KMS-11 (cell line): ENCODE measurements at regions not wholly inside any gene's neighbourhood (a gene's known extent, or its start where the extent isn't known, plus 50 kb on each side); places are given as distances from the start of the nearest gene placed in this dataset.

ENCODE experiments used
- H2AFZ ChIP-seq: fragments of 200-600 bp; sonication (generic); 2 replicates; pipeline ENCODE4 v1.6.1; 2016; ENCODE audit warnings: antibody characterized with exemption, mixed run types, low read depth
- H3K27ac ChIP-seq: fragments of 200-600 bp; sonication (generic); 2 replicates; pipeline ENCODE4 v1.6.1; 2016; ENCODE audit warnings: mild to moderate bottlenecking, mixed run types
- H3K27me3 ChIP-seq: fragments of 200-600 bp; sonication (generic); 2 replicates; pipeline ENCODE4 v1.6.1; 2017; ENCODE audit warnings: mild to moderate bottlenecking, low read depth, mixed run types, moderate library complexity; ENCODE audit not compliant: insufficient read depth
- H3K36me3 ChIP-seq: fragments of 200-600 bp; sonication (generic); 2 replicates; pipeline ENCODE4 v1.6.1; 2017; ENCODE audit warnings: mild to moderate bottlenecking, mixed run types; ENCODE audit not compliant: insufficient read depth
- H3K4me1 ChIP-seq: fragments of 200-600 bp; sonication (generic); 2 replicates; pipeline ENCODE4 v1.6.1; 2016; ENCODE audit warnings: mild to moderate bottlenecking, low read depth, mixed run types; ENCODE audit not compliant: poor library complexity, severe bottlenecking
- H3K4me2 ChIP-seq: fragments of 200-600 bp; sonication (generic); 2 replicates; pipeline ENCODE4 v1.7.0; 2016; ENCODE audit warnings: mild to moderate bottlenecking, mixed run types
- H3K4me3 ChIP-seq: fragments of 200-600 bp; sonication (generic); IDR thresholded peaks from 2 replicates; pipeline ENCODE4 v1.6.1; 2017; ENCODE audit warnings: low read depth, low read length, mixed read lengths; ENCODE audit not compliant: insufficient read depth
- H3K79me2 ChIP-seq: fragments of 200-600 bp; sonication (generic); 2 replicates; pipeline ENCODE4 v1.6.1; 2016; ENCODE audit warnings: low read depth, mixed run types; ENCODE audit not compliant: insufficient read depth
- H3K9ac ChIP-seq: fragments of 200-600 bp; sonication (generic); 2 replicates; pipeline ENCODE4 v1.6.1; 2016; ENCODE audit warnings: mild to moderate bottlenecking, mixed run types
- H4K20me1 ChIP-seq: fragments of 200-600 bp; sonication (generic); 2 replicates; pipeline ENCODE4 v1.6.1; 2016; ENCODE audit warnings: mild to moderate bottlenecking, mixed run types; ENCODE audit not compliant: insufficient read depth
- TF ChIP-seq, protein P1 (sequence below): fragments of 200-600 bp; sonication (generic); conservative IDR thresholded peaks from 2 replicates; pipeline ENCODE4 v1.6.1; 2017; ENCODE audit warnings: low read depth, mild to moderate bottlenecking, antibody characterized with exemption, low read length, moderate library complexity, mixed read lengths

DNA sequence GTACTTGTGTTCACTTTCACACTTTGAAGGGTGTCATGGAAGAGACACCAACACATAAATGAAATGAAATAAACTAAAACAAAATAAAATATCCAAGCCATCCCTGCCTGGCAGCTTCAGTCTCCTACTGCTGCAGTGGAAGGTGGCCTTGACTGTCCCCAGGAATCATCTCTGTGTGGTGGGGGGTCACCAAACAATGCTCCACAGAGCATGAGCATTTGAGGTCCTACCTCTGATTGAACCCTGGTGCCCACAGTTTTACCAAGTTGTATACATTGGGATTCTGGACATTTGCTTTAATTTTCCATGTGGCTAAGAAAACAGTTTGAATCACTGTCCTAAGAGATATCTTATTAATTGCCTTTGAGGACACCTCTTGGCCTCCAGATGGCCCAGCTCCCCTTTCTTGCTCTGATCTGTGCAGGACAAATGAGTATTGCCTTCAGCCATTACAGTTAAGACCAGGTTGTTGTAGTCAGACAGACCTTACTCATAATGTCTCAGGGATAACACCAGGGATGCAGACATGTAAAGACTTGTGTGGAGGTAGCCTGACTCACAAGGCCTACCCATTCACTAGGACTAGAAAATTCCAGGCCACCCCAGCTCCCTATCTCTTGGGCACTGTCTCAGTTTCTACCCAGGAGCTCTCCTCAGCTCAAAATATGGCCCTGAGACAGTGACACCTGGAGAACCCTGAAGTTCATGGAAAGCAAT lies 195.0 kb downstream of the MYCN start:
- Histone ChIP-seq H3K79me2 (no peaks in the 10 kb centered on the region), H3K9ac (no peak overlapping the region), H3K36me3 (no peaks in the 10 kb centered on the region), H3K27me3 (no peaks in the 10 kb centered on the region), H3K4me3 (no peak overlapping the region), H4K20me1 (no peaks in the 10 kb centered on the region), H3K4me2 (no peak overlapping the region), H3K27ac (no peak overlapping the region), H3K4me1 (peaks cover 6% of the 10 kb centered on the region), H2AFZ (no peak overlapping the region)
- TF ChIP-seq, protein P1, sequence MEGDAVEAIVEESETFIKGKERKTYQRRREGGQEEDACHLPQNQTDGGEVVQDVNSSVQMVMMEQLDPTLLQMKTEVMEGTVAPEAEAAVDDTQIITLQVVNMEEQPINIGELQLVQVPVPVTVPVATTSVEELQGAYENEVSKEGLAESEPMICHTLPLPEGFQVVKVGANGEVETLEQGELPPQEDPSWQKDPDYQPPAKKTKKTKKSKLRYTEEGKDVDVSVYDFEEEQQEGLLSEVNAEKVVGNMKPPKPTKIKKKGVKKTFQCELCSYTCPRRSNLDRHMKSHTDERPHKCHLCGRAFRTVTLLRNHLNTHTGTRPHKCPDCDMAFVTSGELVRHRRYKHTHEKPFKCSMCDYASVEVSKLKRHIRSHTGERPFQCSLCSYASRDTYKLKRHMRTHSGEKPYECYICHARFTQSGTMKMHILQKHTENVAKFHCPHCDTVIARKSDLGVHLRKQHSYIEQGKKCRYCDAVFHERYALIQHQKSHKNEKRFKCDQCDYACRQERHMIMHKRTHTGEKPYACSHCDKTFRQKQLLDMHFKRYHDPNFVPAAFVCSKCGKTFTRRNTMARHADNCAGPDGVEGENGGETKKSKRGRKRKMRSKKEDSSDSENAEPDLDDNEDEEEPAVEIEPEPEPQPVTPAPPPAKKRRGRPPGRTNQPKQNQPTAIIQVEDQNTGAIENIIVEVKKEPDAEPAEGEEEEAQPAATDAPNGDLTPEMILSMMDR = no peak

DNA sequence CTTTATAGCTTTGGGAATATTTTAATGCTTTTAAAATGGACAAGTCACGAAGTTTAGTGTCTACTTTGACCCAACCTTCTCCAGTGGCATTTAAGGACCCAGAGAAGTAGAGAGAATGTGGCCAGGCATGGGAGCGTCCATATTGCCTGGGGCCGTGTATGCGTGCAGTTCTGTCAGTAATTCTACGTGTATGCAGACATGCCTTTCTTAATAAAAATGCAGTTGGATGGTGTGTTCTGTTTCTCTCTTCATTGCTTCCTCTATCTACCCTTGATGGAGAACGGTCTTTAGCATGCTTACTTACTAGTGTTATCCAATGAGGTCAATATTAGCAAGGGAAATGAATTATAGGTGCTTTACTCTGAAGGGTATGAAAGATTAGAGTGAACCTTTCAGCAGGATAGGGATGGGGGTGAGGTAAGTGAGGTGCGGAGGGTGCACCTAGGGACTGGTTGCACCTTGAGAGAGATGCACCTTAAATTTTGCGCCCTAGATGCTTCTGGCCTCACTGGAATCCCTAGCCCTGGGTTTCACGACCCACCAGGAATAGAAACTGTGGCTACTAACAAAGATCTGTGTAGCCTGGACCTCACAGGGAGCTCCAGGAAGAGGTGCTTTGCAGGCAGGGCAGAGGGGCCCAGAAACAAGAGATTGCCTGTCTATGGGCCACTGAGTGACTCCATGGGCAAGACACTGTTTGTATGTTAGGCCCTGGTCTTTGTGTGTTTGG lies 194.3 kb downstream of the MYCN start:
- Histone ChIP-seq H2AFZ (no peak overlapping the region), H3K36me3 (no peaks in the 10 kb centered on the region), H4K20me1 (no peaks in the 10 kb centered on the region), H3K27me3 (no peaks in the 10 kb centered on the region), H3K9ac (no peak overlapping the region), H3K27ac (no peak overlapping the region), H3K4me3 (no peak overlapping the region), H3K4me1 (peaks cover 6% of the 10 kb centered on the region), H3K79me2 (no peaks in the 10 kb centered on the region), H3K4me2 (no peak overlapping the region)
- TF ChIP-seq, protein P1 = no peak

DNA sequence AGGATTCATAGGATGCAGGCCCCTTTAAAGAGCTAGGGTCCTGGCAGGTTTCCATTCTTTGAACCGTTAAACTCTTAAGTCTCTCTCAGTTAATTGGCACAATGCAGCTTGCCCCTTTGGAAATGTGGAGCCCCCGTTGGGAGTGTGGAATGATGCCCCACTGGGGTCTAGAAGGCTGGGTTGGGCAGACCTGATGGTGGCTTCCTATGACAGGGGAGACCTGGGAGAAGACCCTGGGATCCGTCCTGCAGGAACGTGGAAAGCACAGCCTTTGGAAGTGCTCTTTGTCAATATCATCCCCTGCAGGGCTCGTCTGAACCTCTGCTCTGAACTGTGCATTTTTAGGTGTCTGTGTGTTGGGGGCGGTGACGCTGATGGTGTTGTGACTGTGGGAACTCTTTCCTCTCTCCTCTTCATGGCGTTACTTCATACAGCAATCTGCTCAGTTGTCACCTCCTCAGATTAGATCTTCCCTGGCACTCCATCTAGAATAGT lies 190.6 kb downstream of the MYCN start:
- no peak overlapping the region for H3K4me2 ChIP-seq
- TF ChIP-seq, protein P1 = no peak
- no peak overlapping the region for H3K9ac ChIP-seq
- H3K27ac ChIP-seq = no peak overlapping the region
- no peaks in the 10 kb centered on the region for H3K79me2 ChIP-seq
- no peak overlapping the region for H3K4me3 ChIP-seq
- no peaks in the 10 kb centered on the region for H3K4me1 ChIP-seq
- H4K20me1 ChIP-seq = no peaks in the 10 kb centered on the region
- H2AFZ ChIP-seq = no peak overlapping the region
- H3K36me3 ChIP-seq = no peaks in the 10 kb centered on the region
- no peaks in the 10 kb centered on the region for H3K27me3 ChIP-seq

DNA sequence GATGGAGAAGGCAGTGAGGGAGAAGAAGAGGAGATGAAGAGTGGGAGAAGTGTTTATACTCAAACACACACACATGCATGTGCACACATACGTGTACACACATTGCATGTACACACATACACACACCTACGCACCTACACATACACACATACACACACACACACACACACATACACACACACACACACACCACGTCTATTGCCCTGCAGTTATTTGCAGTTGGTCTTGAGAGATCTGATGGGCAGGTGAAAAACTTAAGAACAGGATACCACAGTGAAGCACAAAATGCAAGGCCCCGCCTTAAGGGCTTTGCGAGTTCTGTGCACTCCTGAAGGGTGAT lies 190.2 kb downstream of the MYCN start:
- Histone ChIP-seq H3K27ac (no peak overlapping the region), H3K9ac (no peak overlapping the region), H3K4me3 (no peak overlapping the region), H3K4me2 (no peak overlapping the region), H3K27me3 (no peaks in the 10 kb centered on the region), H3K4me1 (no peaks in the 10 kb centered on the region), H3K79me2 (no peaks in the 10 kb centered on the region), H2AFZ (no peak overlapping the region), H4K20me1 (no peaks in the 10 kb centered on the region), H3K36me3 (no peaks in the 10 kb centered on the region)
- TF ChIP-seq, protein P1 = no peak
